ENCODE measurements at regions not wholly inside any gene's neighbourhood (a gene's known extent, or its start where the extent isn't known, plus 50 kb on each side); places are given as distances from the start of the nearest gene placed in this dataset.
"Not testable (repeated sequence)": the region's sequence is repeated elsewhere in the genome, so short reads cannot be mapped to it uniquely, and the experiment has no call there.

GRCh38 chr3:78260388-78260787 lies 1220.5 kb downstream of the ROBO2 start:
- H3K4me3 Mint-ChIP-seq = no peak overlapping the region
- Histone ChIP-seq H3K4me2 (ENCODE audit: insufficient read depth, insufficient read length, low read length) (no peak overlapping the region), H3K79me2 (ENCODE audit: insufficient read depth, low read length) (no peaks in the 10 kb centered on the region), H3K23me2 (ENCODE audit: insufficient read length, low read depth, low read length, poor library complexity, severe bottlenecking) (no peaks in the 10 kb centered on the region), H4K91ac (ENCODE audit: insufficient read length, low read depth, low read length) (no peak overlapping the region), H4K5ac (ENCODE audit: insufficient read length, low read depth, low read length) (no peak overlapping the region), H3T11ph (ENCODE audit: low read length) (no peak overlapping the region), H2BK5ac (ENCODE audit: insufficient read length, low read length) (no peak overlapping the region), H3K18ac (ENCODE audit: insufficient read length, low read depth, low read length) (no peak overlapping the region), H2AK5ac (ENCODE audit: insufficient read length, low read length) (no peak overlapping the region), H3K56ac (ENCODE audit: insufficient read length, low read depth, low read length) (no peak overlapping the region), H2BK20ac (ENCODE audit: low read depth, low read length, poor library complexity, severe bottlenecking) (no peak overlapping the region), H3K9me3 (ENCODE audit: control insufficient read depth, low read depth, low read length) (no peaks in the 10 kb centered on the region), H4K20me1 (ENCODE audit: control insufficient read depth, insufficient read depth, insufficient read length) (no peaks in the 10 kb centered on the region), H2BK15ac (ENCODE audit: low read depth, low read length) (no peak overlapping the region), H2AFZ (ENCODE audit: low read length) (no peak overlapping the region), H3K23ac (ENCODE audit: insufficient read length, low read depth, low read length) (no peak overlapping the region), H3K14ac (ENCODE audit: insufficient read depth, low read length) (no peak overlapping the region), H2BK12ac (ENCODE audit: insufficient read length, low read depth, low read length) (no peak overlapping the region), H3K79me1 (ENCODE audit: insufficient read depth, low read depth, low read length, poor library complexity, severe bottlenecking) (no peaks in the 10 kb centered on the region), H3K4me1 (ENCODE audit: insufficient read depth, low read length) (no peaks in the 10 kb centered on the region), H4K8ac (replicated peaks; ENCODE audit: insufficient read length, low read depth, low read length) (no peak overlapping the region), H3K27me3 (ENCODE audit: insufficient read depth, low read length) (no peaks in the 10 kb centered on the region), H3K27ac (ENCODE audit: insufficient read length, low read depth, low read length) (no peak overlapping the region), H3K4ac (ENCODE audit: low read depth, low read length) (no peak overlapping the region), H3K9ac (ENCODE audit: extremely low read depth, insufficient read length, low read length) (no peak overlapping the region), H2BK120ac (ENCODE audit: low read depth, low read length, poor library complexity, severe bottlenecking) (no peak overlapping the region)
- no peak overlapping the region for H3K27ac Mint-ChIP-seq
- DNase-seq = no peak
- no peaks in the 10 kb centered on the region; a peak in 1 of 7 replicates for H3K36me3 Mint-ChIP-seq (ENCODE audit: insufficient read depth in 1 of 3, low read depth in 3 of 3)
- no peaks in the 10 kb centered on the region for H3K27me3 Mint-ChIP-seq (ENCODE audit: low read depth)
- H3K4me1 Mint-ChIP-seq = peaks cover 9 to 20% of the 10 kb centered on the region in 2 experiments
- TF ChIP-seq CTCF (conservative IDR thresholded peaks at IDR 0.05) = no peak
- WGBS (ENCODE audit: extremely low coverage, insufficient read length, low lambda C conversion rate) = no CpG with 5 or more reads among the region's 1 CpG
- H3K9me3 Mint-ChIP-seq = no peaks in the 10 kb centered on the region; a peak in 1 of 5 replicates

- not testable (repeated sequence) for H3K4me1 Mint-ChIP-seq; H3K9me3 Mint-ChIP-seq; H3K4ac ChIP-seq (ENCODE audit: low read depth, low read length); H3K36me3 Mint-ChIP-seq (ENCODE audit: insufficient read depth in 1 of 3, low read depth in 3 of 3); H3K23ac ChIP-seq (ENCODE audit: insufficient read length, low read depth, low read length); H3K18ac ChIP-seq (ENCODE audit: insufficient read length, low read depth, low read length); H4K91ac ChIP-seq (ENCODE audit: insufficient read length, low read depth, low read length); H2BK15ac ChIP-seq (ENCODE audit: low read depth, low read length); H3K4me1 ChIP-seq (ENCODE audit: insufficient read depth, low read length); H3K79me2 ChIP-seq (ENCODE audit: insufficient read depth, low read length); H3T11ph ChIP-seq (ENCODE audit: low read length); H2BK120ac ChIP-seq (ENCODE audit: low read depth, low read length, poor library complexity, severe bottlenecking); H2AFZ ChIP-seq (ENCODE audit: low read length); H3K9ac ChIP-seq (ENCODE audit: extremely low read depth, insufficient read length, low read length); H3K27ac Mint-ChIP-seq; H3K27me3 Mint-ChIP-seq (ENCODE audit: low read depth); H3K27me3 ChIP-seq (ENCODE audit: insufficient read depth, low read length); H3K9me3 ChIP-seq (ENCODE audit: control insufficient read depth, low read depth, low read length); H2BK5ac ChIP-seq (ENCODE audit: insufficient read length, low read length); H3K56ac ChIP-seq (ENCODE audit: insufficient read length, low read depth, low read length); H3K4me2 ChIP-seq (ENCODE audit: insufficient read depth, insufficient read length, low read length); H3K79me1 ChIP-seq (ENCODE audit: insufficient read depth, low read depth, low read length, poor library complexity, severe bottlenecking); H4K20me1 ChIP-seq (ENCODE audit: control insufficient read depth, insufficient read depth, insufficient read length); H4K8ac ChIP-seq (replicated peaks; ENCODE audit: insufficient read length, low read depth, low read length); H3K14ac ChIP-seq (ENCODE audit: insufficient read depth, low read length); H2BK20ac ChIP-seq (ENCODE audit: low read depth, low read length, poor library complexity, severe bottlenecking); H3K23me2 ChIP-seq (ENCODE audit: insufficient read length, low read depth, low read length, poor library complexity, severe bottlenecking); H3K4me3 Mint-ChIP-seq; DNase-seq; H2AK5ac ChIP-seq (ENCODE audit: insufficient read length, low read length); H4K5ac ChIP-seq (ENCODE audit: insufficient read length, low read depth, low read length); H2BK12ac ChIP-seq (ENCODE audit: insufficient read length, low read depth, low read length); H3K27ac ChIP-seq (ENCODE audit: insufficient read length, low read depth, low read length)
- no CpG with 5 or more reads among the region's 3 CpGs for WGBS (ENCODE audit: extremely low coverage, insufficient read length, low lambda C conversion rate)
These were observed 1226.7 kb downstream of the ROBO2 start for GRCh38 chr3:78266550-78266949.
